ENCODE measurements at regions not wholly inside any gene's neighbourhood (a gene's known extent, or its start where the extent isn't known, plus 50 kb on each side); places are given as distances from the start of the nearest gene placed in this dataset.

DNA sequence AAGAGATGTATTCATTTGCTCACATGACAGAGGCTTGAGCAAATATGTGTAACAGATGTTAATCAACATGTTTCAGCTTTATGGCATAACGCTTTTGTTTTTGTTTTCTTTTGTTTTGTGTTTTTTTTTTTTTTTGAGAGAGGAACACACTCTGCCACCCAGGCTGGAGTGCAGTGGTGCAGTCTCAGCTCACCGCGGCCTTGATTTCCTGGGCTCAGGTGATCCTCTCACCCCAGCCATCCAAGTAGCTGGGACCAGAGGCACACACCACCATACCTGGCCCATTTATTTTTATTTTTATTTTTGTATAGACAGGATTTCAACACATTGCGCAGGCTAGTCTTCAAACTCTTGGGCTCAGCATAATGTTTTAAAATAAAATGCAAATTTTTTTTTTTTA lies 1504.4 kb upstream of the CADM2 start:
- Histone ChIP-seq H3K4me3 (ENCODE audit: low read depth, low read length) (no peak overlapping the region), H3K27me3 (ENCODE audit: control insufficient read depth, insufficient read depth, low read length) (no peaks in the 10 kb centered on the region), H3K36me3 (ENCODE audit: control insufficient read depth, insufficient read depth, low read length) (no peaks in the 10 kb centered on the region)
- TF ChIP-seq, protein P1, sequence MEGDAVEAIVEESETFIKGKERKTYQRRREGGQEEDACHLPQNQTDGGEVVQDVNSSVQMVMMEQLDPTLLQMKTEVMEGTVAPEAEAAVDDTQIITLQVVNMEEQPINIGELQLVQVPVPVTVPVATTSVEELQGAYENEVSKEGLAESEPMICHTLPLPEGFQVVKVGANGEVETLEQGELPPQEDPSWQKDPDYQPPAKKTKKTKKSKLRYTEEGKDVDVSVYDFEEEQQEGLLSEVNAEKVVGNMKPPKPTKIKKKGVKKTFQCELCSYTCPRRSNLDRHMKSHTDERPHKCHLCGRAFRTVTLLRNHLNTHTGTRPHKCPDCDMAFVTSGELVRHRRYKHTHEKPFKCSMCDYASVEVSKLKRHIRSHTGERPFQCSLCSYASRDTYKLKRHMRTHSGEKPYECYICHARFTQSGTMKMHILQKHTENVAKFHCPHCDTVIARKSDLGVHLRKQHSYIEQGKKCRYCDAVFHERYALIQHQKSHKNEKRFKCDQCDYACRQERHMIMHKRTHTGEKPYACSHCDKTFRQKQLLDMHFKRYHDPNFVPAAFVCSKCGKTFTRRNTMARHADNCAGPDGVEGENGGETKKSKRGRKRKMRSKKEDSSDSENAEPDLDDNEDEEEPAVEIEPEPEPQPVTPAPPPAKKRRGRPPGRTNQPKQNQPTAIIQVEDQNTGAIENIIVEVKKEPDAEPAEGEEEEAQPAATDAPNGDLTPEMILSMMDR (IDR thresholded peaks at IDR 0.05; ENCODE audit: insufficient read depth, low read length, severe bottlenecking), result no peak
- DNase-seq (ENCODE audit: low read depth), result no peak
- no peak for FAIRE-seq

DNA sequence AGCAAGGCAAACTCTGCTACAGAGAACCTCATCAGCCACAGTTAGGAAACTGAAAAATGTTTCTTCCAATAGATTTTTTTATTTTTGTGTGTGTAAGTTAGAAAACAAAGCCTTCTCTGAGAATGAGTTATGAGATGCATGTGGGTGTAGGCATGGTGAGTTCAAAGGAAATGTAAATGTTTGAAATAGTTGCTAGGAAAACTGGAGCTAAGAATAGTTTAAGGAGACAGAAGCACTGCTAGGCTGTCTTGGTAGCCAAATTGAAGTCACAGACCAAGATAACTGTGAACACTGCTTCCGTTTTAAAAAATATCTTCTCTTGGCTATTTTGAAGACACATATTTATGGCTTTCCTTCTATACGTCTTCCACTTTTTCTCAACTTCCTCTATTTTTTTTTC lies 1501.2 kb upstream of the CADM2 start:
- no peak overlapping the region for H3K4me3 ChIP-seq (ENCODE audit: low read depth, low read length)
- DNase-seq (ENCODE audit: low read depth) (no peak), FAIRE-seq (no peak)
- TF ChIP-seq, protein P1 (IDR thresholded peaks at IDR 0.05; ENCODE audit: insufficient read depth, low read length, severe bottlenecking), result no peak
- H3K36me3 ChIP-seq (ENCODE audit: control insufficient read depth, insufficient read depth, low read length), result no peaks in the 10 kb centered on the region
- no peaks in the 10 kb centered on the region for H3K27me3 ChIP-seq (ENCODE audit: control insufficient read depth, insufficient read depth, low read length)

DNA sequence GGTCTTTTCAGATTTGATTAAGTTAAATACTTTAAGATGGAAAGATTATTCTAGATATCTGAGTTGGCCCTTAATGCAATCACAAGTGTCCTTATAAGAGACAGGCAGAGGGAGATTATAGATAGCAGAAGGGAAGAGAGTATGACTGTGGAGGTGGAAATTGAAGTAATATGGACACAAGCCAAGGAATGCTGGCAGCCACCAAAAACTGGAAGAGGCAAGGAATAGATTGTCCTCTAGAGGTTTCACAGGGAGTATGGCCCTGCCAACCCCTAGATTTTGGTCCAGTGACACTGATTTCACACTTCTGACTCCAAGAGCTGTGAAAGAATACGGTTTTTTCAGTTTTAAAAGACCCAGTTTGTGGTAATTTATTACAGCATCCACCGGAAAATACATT lies 1498.7 kb upstream of the CADM2 start:
- no peak overlapping the region for H3K4me3 ChIP-seq (ENCODE audit: low read depth, low read length)
- FAIRE-seq (no peak), DNase-seq (ENCODE audit: low read depth) (no peak)
- no peaks in the 10 kb centered on the region for H3K27me3 ChIP-seq (ENCODE audit: control insufficient read depth, insufficient read depth, low read length)
- TF ChIP-seq, protein P1 (IDR thresholded peaks at IDR 0.05; ENCODE audit: insufficient read depth, low read length, severe bottlenecking), result no peak
- H3K36me3 ChIP-seq (ENCODE audit: control insufficient read depth, insufficient read depth, low read length), result no peaks in the 10 kb centered on the region

DNA sequence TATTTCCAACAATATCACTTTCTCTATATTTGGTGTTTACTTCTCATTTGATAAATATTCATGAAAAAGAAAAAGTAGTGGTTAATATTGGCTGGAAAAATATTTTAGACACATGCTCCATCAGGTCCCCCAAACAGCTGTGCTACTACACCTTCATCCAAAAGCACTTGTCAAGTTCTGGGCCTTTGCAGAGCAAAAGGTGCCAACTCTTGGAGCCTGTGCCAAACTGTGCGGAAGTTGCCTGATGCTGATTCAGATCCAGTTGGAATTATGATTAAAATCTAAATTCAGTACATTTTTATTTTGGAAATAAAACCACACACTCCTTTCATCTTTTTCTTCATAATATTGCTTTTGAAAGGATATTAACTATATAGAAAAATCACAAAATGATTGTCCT lies 1497.4 kb upstream of the CADM2 start:
- no peaks in the 10 kb centered on the region for H3K27me3 ChIP-seq (ENCODE audit: control insufficient read depth, insufficient read depth, low read length)
- H3K36me3 ChIP-seq (ENCODE audit: control insufficient read depth, insufficient read depth, low read length), result no peaks in the 10 kb centered on the region
- TF ChIP-seq, protein P1 (IDR thresholded peaks at IDR 0.05; ENCODE audit: insufficient read depth, low read length, severe bottlenecking), result no peak
- H3K4me3 ChIP-seq (ENCODE audit: low read depth, low read length), result no peak overlapping the region
- FAIRE-seq (no peak), DNase-seq (ENCODE audit: low read depth) (no peak)

DNA sequence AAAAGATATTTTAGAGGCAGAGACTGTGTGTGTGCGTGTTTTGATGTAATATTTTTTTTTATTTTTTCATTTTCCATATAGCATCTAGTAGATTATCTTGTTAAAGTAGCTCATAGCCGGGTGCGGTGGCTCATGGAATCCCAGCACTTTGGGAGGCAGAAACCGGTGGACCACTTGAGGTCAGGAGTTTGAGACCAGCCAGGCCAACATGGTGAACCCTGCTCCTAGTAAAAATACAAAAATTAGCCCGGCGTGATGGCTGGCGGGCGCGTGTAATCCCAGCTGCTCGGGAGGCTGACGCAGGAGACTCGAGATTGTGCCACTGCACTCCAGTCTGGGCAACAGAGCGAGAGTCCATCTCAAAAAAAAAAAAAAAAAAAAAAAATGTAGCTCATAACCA lies 1481.2 kb upstream of the CADM2 start:
- Histone ChIP-seq H3K27me3 (ENCODE audit: control insufficient read depth, insufficient read depth, low read length) (no peaks in the 10 kb centered on the region), H3K4me3 (ENCODE audit: low read depth, low read length) (no peak overlapping the region), H3K36me3 (ENCODE audit: control insufficient read depth, insufficient read depth, low read length) (no peaks in the 10 kb centered on the region)
- DNase-seq (ENCODE audit: low read depth), result no peak
- no peak for FAIRE-seq
- TF ChIP-seq, protein P1 (IDR thresholded peaks at IDR 0.05; ENCODE audit: insufficient read depth, low read length, severe bottlenecking), result no peak

- H3K4me3 ChIP-seq (ENCODE audit: low read depth, low read length), result no peak overlapping the region
- FAIRE-seq, result no peak
- TF ChIP-seq, protein P1 (IDR thresholded peaks at IDR 0.05; ENCODE audit: insufficient read depth, low read length, severe bottlenecking), result no peak
- no peaks in the 10 kb centered on the region for H3K36me3 ChIP-seq (ENCODE audit: control insufficient read depth, insufficient read depth, low read length)
- DNase-seq (ENCODE audit: low read depth), result no peak
- no peaks in the 10 kb centered on the region for H3K27me3 ChIP-seq (ENCODE audit: control insufficient read depth, insufficient read depth, low read length)
Measured at GRCh38 chr3:83482402-83483070, 1476.3 kb upstream of the CADM2 start.
